Stimulated activated CD4-positive, alpha-beta T cell treated with anti-CD3 and anti-CD28 coated beads, Interleukin-15, amount 100 ng/mL, for 24 hours (primary cell): ENCODE measurements at regions not wholly inside any gene's neighbourhood (a gene's known extent, or its start where the extent isn't known, plus 50 kb on each side); places are given as distances from the start of the nearest gene placed in this dataset.

Experiments used
- DNase-seq: peaks from one replicate; pipeline ENCODE4 v3.0.0-alpha.2; 2020

GRCh38 chr7:9876053-9876452, 1097.6 kb upstream of the PHF14 start:
- DNase-seq: no peak

DNA sequence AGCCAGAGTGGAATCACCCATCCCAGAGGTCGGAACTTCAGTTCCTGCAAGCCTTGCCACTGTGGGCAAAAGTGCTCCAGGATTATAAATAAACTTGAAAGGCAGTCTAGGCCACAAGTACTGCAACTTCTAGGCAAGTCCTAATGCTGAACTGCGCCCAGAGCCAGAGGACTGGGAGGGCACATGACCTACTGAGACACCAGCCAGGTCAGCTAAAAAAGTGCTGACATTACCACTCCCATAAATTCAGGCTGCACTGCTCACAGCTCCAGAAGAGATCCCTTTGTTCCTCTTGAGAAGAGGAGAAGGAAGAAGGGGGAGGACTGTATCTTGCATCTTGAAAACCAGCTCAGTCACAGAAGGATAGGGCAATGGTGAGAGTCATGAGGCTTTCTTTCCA, 1084.1 kb upstream of the PHF14 start:
- no peak for DNase-seq

GRCh38 chr7:9890092-9890491, 1083.6 kb upstream of the PHF14 start:
- DNase-seq: no peak

DNA sequence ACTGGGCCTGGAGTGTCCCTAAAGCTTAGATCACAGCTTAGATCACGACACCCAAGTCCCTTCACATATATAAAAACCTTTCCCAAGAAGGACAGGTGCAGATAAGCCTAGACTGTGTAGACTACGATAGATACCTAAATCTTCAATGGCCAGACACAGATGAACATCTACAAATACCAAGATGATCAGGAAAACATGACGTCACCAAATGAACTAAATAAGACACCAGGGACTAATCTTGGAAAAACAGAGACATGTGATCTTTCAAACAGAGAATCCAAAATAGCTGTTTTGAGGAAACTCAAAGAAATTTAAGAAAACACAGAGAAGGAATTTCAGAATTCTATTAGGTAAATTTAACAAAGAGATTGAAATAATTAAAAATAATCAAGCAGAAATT, 1082.6 kb upstream of the PHF14 start:
- DNase-seq: no peak

DNA sequence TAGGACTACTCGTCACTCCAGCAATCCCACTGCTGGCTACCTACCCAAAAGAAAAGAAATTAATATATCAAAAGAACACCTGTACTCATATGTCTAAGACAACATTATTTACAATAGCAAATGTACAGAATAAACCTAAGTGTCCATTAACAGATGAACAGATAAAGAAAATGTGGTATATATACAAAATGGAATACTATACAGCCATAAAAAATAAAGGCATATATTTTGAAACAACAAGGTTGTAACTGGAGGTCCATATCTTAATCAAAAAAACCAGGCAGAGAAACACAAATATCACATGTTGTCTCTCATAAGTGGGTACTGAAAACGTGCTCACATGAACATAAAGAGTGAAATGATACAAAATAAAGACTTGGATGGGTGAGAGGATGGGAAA, 1073.3 kb upstream of the PHF14 start:
- DNase-seq: no peak

DNA sequence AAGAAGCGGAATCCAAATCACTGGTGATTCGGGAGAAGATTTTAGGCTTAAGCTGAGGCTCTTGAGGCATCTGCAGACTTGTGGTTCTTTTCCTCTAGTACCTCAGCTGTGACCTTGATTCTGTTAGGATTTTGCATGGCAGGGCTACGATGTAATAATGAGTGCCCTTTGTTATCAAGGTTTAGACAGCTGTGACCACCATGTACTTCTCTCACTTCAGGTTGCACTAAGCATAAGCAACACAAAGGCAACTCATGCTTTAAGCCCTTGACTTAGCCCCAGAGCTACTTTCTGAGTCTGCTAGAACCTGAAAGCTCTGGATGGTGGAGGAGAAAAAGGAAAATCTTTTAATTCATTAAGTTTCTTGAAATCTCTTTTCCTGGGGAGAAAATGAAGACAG, 1052.3 kb upstream of the PHF14 start:
- DNase-seq: no peak

DNA sequence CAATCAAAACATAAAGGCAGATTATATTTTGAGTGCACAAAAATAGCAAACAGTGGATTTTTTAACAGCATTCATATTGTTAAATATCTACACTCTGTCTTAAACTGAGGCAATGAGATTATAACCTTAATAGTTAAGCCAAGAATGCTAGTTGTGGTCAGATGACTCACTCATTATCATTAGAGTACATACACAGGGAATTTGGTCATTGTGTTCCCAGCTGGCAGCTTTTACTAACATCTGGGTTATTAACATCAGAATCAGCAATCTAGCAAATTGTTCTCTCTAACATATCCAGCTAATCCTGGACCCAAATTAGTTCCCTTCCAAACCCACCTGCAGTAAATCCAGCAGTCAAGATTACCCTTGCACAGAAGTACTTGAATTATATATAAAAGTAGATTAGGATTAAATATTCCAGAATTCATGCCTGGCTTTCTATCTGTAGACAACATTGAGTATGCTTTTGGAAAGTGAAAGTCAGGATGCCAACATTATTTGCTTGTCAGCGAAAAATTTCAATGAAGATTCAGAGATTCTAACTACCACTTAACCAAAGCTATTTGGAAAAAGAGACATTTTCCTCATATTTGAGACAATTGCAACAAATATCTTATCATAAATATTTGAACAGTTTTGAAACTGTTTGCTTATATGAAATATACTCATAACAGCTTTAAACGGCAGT, 1035.6 kb upstream of the PHF14 start:
- no peak for DNase-seq

DNA sequence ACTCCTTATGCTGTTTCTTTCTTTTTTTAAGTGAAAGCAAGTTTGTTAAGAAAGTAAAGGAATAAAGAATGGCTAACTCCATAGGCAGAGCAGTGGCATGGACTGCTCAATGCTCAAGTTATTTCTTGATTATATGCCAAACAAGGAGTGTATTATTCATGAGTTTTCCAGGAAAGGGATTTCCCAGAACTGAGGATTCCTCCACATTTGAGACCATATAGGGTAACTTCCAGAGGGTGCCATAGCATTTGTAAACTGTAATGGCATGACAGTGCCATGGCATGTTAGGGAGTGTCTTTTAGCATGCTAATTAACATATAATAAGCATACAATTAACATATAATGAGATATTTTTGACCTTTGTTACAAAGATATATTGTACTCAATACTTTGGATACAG, 1034.5 kb upstream of the PHF14 start:
- no peak for DNase-seq

GRCh38 chr7:9945131-9945530, 1028.5 kb upstream of the PHF14 start:
- DNase-seq: no peak

- no peak for DNase-seq
Observed at GRCh38 chr7:9945857-9946256, 1027.8 kb upstream of the PHF14 start.

DNA sequence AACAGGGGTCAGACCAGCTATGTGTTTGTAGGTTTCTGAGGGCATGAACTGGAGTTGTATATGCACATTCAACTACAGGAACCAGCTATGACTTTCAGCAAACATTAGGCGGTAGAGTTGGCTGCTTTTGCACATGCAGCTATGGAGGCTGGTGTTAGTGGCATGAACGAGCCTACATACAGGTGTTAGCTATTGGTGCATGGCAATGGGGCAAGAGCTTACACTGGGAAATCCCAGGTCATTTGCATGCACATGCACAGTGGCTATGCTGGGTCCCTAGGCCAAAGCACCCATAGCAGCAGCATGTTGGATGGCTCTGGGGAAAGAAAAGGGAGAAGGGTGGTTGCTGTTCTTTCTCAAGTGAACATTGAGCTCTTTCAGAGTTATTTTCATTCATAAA, 1018.5 kb upstream of the PHF14 start:
- DNase-seq: no peak

- DNase-seq: no peak
Observed at GRCh38 chr7:9958486-9958885, 1015.2 kb upstream of the PHF14 start.

DNA sequence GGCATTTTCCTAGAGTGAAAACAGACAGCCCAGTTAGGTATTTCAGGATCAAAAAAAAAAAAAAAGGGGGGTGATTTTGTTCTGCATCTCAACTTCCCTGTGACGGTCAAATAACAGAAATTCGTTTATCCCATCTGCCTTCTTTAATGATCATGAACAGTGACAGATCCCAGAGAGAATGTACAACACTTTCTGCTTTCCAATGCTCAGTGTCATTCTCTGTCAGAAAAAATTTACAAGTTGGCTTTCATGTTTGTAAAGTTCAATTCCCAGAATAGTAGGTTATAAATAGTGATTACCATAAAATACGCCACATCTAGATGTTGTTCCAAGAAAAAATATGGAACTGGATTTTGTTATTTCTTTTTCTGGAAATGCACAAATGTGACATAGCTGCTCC, 1013.2 kb upstream of the PHF14 start:
- DNase-seq: no peak

DNA sequence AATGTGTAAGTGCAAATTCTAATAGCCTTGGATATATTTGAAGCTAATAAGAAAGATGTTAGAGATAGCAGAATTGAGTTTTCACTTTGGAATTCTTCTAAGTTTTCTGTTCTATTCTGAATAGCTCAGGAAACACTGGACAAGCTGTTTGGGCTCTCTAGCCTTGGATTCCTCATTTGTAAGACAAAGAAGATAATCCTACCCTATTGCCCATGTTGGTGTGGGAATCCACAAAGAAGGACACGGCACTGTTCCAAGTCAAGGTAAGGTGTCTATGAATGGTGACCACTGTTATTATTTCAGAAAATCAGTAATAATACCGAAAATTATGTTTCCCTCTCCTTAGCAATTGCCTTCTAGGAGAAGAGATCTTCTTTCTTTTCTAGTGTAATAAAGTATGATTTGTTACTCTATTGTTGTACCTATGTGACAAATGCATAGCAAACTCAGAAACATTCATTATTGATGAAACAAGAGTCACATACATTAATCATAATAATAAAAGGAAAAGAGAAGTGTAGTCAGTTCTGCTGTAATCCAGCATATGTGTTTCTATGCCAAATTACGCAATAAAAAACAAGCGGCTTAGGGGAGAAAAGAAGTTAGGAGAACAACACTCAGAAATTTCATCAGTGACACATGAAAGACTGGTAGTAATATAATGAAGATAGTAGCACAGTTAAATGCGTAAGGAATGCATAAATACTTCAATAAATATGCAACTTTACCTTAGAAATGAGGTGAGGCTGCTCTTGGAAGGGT, 1012.3 kb upstream of the PHF14 start:
- DNase-seq: no peak

DNA sequence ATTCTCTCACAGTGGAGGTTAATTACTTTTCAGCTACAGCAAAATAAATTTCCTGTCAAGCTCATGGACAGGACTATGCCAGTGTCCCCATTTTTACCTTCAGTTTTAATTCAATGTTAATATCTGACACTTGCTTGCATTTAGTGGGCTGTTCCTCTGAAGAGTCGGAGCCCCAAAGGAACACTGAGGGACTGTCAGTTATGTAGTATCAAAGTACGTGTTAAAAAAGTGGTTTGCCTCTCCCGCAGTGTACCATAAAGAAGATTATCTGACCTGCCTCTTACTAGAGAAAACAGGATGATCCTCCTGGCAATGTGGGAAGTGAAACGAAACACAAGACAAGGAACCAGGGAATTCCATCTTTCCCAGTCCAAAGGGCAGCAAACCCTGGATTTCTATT, 1010.9 kb upstream of the PHF14 start:
- no peak for DNase-seq

DNA sequence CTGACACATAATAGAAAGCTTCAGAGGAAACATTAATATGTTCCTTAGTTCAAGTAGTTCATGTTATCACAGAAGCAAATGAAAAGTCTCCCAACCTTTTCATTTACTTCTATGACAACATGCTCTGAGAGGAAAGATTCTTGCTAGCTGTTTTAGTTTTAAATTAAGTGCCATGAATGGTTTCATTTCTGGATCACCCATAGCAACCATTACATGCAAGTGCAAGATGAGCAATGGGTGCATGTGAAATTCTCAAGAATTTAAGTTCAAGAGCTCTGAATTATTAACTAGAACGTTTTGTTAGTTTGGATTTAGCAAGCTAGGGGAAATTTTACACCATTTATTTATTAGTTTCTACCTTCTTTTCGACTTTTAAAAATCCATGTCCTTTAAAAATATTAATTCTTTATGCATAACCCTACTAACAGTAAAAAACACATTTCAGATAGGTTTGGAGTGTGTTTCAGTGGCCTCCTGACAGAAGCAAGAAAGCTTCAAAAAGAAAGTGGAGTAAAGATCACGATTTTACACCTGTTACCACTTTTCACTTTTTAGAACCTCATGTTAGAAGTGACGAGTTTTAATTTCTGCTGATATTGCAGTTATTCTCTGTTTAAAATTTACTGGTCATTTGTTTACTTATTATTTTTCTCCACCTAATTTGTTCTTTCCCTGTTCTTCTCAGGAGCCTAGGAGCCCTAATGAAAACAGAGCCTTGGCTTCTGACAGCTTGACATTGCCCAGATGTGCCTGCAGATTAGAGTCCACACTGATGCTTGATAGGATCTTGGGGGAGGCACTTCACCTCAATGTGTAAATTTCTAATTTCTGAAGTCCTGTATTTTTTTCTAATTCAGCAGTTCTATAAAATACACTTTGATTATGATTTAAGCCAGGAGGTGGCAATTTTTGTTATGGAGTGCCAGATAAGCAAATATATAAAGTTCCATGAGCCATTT, 995.3 kb upstream of the PHF14 start:
- DNase-seq: no peak

DNA sequence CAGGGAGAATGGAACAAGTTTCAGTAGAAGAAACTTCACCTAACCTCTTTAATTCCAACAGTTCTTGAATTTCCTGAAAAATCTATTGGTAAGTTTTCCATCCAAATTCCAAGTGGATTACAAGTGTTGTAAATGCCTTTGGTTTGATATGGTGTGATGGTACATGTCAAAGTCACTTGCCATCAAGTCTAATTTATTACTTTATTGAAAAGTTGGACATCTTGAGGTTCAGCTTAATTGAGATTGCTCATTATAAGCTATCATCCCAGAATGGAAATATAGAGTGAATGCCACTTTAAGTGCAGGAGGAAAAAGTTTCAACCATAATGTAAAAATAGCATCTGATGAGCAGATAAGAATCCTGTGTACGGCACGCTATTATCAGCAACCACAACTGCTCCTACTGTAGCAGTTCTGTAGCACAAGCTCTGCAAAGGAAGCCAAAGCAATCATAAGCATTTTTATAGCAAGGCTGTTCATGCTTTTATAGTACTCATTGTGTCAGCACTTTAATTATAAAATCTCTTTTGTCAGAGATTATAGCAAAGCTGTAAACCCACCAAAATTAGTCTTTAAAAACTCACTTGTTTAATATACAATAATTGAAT, 991.8 kb upstream of the PHF14 start:
- DNase-seq: no peak

DNA sequence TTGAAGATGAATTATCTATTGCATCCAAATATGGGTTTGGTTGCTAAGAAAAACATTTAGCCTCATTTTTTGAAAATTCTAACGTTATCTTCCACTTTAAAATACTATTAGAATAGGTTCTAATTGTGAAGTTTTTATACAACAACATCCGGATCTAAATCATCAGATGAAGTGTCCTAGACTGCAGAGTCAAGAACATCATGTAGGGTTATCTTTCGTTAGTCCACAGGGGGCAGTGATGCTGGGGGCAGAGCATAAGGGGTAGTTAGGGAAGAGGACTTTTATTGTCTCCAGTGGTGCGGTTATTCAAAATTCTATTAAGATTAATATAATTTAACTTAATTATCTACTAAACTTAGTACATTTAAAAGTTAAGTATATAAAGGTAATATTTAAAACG, 990.6 kb upstream of the PHF14 start:
- DNase-seq: no peak

DNA sequence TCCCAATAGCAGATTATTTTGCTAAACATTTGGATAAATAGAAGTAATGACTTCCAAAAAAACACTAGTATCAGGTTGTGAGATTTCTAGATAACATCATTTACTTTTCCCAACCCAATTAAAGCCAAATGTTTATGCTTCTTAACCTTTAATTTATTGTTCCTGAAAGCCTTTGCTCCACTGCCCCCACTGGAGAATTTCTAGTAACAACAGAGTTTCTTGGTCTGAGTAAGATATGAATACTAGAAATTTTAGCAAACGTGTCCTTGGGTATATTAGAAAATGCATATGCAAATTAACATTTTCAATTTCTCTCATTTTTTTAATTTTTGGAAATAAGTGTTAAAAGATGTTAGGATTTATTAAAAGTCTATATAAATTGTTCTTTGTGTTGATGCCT, 958.0 kb upstream of the PHF14 start:
- DNase-seq: no peak

GRCh38 chr7:10022480-10022879, 951.2 kb upstream of the PHF14 start:
- DNase-seq: no peak

DNA sequence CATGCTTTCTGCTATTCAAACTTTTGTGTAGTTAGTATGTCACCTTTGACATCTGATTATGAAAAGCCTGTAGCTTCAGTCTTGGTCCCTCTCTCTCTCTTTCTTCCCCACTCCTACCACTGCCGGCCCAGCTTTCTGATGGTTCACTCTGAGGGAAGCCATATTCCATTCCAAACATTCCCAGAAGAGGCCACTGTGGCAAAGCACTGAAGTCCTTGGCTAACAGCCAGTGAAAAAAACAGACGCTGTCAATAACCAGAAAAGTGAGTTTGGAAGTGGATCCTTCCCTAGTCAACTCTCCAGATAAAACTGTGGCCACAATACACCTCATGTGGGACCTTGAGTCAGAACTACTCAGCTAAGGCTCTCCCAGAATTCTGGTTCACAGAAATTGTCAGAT, 950.7 kb upstream of the PHF14 start:
- DNase-seq: no peak

GRCh38 chr7:10034843-10035556, 938.7 kb upstream of the PHF14 start:
- no peak for DNase-seq

DNA sequence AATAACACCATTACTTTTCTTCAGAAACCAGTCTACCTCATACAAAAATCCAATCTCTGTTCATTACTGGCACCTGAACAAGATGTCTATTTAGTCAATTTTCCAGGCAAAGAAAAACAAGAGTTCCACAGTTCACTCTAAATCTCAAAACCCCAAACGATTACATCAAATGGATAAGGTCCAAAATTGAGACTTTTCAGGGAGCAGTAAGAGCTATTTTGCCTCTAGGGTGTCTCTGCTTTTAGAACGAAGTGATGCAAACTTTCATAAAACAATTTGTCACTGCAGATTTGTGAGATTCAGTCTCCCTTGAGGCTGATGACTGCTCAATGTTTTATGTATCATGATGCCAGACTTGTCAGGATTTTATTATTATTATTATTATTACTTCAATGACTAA, 937.0 kb upstream of the PHF14 start:
- DNase-seq: no peak
